ENCODE measurements at regions not wholly inside any gene's neighbourhood (a gene's known extent, or its start where the extent isn't known, plus 50 kb on each side); places are given as distances from the start of the nearest gene placed in this dataset.

DNA sequence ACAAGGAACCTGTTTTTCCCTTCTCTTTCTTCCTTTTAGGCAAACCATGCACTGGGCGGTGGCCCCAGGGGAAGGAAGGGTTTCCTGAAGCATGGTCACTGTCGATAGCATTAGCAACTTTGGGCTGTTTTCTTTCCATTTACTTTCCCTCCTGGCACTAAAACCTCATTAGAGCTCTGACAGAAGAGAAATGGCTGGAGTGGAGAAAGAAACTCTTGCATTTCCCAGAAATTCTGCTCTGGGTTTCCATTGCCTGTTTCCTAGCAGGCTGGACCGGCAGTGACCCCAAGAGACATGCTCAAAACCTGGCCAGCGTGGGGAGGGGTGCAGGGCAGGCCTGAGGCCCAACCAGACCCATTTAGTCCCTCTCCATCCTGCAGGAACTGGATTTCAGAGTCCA, 230.7 kb upstream of the CCL2 start:
- CTCF ChIA-PET, result no interaction called here

More for the DNA sequence above, 230.7 kb upstream of the CCL2 start:
- Histone ChIP-seq H3K18ac (ENCODE audit: low read depth, low read length) (no peak overlapping the region), H3K14ac (replicated peaks; ENCODE audit: low read depth, low read length) (no peak overlapping the region), H2BK5ac (ENCODE audit: low read depth, low read length, poor library complexity, severe bottlenecking) (no peak overlapping the region), H3K9ac (ENCODE audit: low read depth, low read length) (no peak overlapping the region), H2BK120ac (ENCODE audit: low read depth, low read length) (no peak overlapping the region), H2BK20ac (ENCODE audit: low read depth, low read length) (no peak overlapping the region), H2AK5ac (ENCODE audit: low read depth, low read length) (no peak overlapping the region), H3K79me1 (ENCODE audit: low read depth in 1 of 2, low read length in 2 of 2) (no peaks in the 10 kb centered on the region), H3K27ac (ENCODE audit: insufficient read depth, low read length) (no peak overlapping the region), H2BK15ac (ENCODE audit: low read depth, low read length) (no peak overlapping the region), H3K4me1 (ENCODE audit: control insufficient read depth, insufficient read depth, low read length) (no peaks in the 10 kb centered on the region), H4K5ac (ENCODE audit: low read depth, low read length) (no peak overlapping the region), H3K23ac (ENCODE audit: low read depth, low read length) (no peak overlapping the region), H3K9me3 (ENCODE audit: control insufficient read depth, insufficient read depth, low read length) (no peaks in the 10 kb centered on the region; the same call in 1 of the 2 replicates), H4K91ac (ENCODE audit: insufficient read depth, low read depth, low read length) (no peak overlapping the region), H4K8ac (ENCODE audit: low read depth in 2 of 2, low read length in 2 of 2) (no peak overlapping the region), H3K36me3 (ENCODE audit: control insufficient read depth, insufficient read depth, low read length) (no peaks in the 10 kb centered on the region), H3K4ac (ENCODE audit: low read depth, low read length) (no peak overlapping the region), H3K4me2 (ENCODE audit: low read depth, low read length) (no peak overlapping the region), H2AFZ (replicated peaks; ENCODE audit: low read length, poor library complexity) (no peak overlapping the region), H3K27me3 (ENCODE audit: control insufficient read depth, insufficient read depth, low read length) (no peaks in the 10 kb centered on the region), H3K4me3 (ENCODE audit: insufficient read depth, low read depth, low read length) (no peak overlapping the region), H4K20me1 (ENCODE audit: insufficient read depth, low read length) (no peaks in the 10 kb centered on the region), H2AK9ac (replicated peaks; ENCODE audit: low read depth, low read length, poor library complexity) (no peak overlapping the region), H3K9me1 (ENCODE audit: insufficient read depth, low read length) (no peaks in the 10 kb centered on the region), H3K56ac (ENCODE audit: extremely low read depth, insufficient read depth, low read length) (no peak overlapping the region)
- no peak for TF ChIP-seq POLR2A (IDR thresholded peaks at IDR 0.05; ENCODE audit: low read depth, low read length)
- TF ChIP-seq, protein P1, sequence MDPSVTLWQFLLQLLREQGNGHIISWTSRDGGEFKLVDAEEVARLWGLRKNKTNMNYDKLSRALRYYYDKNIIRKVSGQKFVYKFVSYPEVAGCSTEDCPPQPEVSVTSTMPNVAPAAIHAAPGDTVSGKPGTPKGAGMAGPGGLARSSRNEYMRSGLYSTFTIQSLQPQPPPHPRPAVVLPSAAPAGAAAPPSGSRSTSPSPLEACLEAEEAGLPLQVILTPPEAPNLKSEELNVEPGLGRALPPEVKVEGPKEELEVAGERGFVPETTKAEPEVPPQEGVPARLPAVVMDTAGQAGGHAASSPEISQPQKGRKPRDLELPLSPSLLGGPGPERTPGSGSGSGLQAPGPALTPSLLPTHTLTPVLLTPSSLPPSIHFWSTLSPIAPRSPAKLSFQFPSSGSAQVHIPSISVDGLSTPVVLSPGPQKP (IDR thresholded peaks at IDR 0.05; ENCODE audit: borderline replicate concordance, low read depth, low read length), result no peak
- no peak for TF ChIP-seq MXI1 (IDR thresholded peaks at IDR 0.05; ENCODE audit: borderline replicate concordance, low read depth, low read length)
- TF ChIP-seq MAFK (IDR thresholded peaks at IDR 0.05; ENCODE audit: low read depth, low read length), result no peak
- no peak for TF ChIP-seq MAZ (IDR thresholded peaks at IDR 0.05; ENCODE audit: borderline replicate concordance, low read depth, low read length)
- no peak for TF ChIP-seq CTCF (conservative IDR thresholded peaks at IDR 0.05; ENCODE audit: low read depth, low read length)
- no peak for TF ChIP-seq SMC3 (IDR thresholded peaks at IDR 0.05; ENCODE audit: low read depth, low read length)
- TF ChIP-seq BHLHE40 (IDR thresholded peaks at IDR 0.05; ENCODE audit: low read depth, low read length), result no peak
- no peak for TF ChIP-seq CHD1 (IDR thresholded peaks at IDR 0.05; ENCODE audit: low read depth, low read length)
- TF ChIP-seq RCOR1 (IDR thresholded peaks at IDR 0.05; ENCODE audit: insufficient replicate concordance, low read length), result no peak
- TF ChIP-seq NFE2L2 (IDR thresholded peaks at IDR 0.05; ENCODE audit: low read depth, low read length), result no peak
- ATAC-seq (ENCODE audit: low read depth), result no peak
- POLR2A ChIA-PET (ENCODE audit: unreplicated experiment), result no interaction called here
- BruUV-seq (replicated peaks), result no TSS peak
- in situ Hi-C loops (cut with MboI; ENCODE audit: low sequenced_read_pairs), result no loop called here
- DNase-seq, result no peak
- intact Hi-C loops (cut with micrococcal nuclease), result no loop called here
- dilution Hi-C loops (cut with HindIII; ENCODE audit: low sequenced_read_pairs, unreplicated experiment), result no loop called here
- WGBS, 2 experiments (ENCODE audit: extremely low coverage in 2 of 2, insufficient read length in 1 of 2), result 8% methylated on average over 2 of the region's 4 CpGs; no CpG with 5 or more reads in 1 of the 2 experiments

Data from IMR-90 (cell line).